Endothelial cell of umbilical vein (primary cell): ENCODE measurements at regions not wholly inside any gene's neighbourhood (a gene's known extent, or its start where the extent isn't known, plus 50 kb on each side); places are given as distances from the start of the nearest gene placed in this dataset.

Source experiments
- EZH2 ChIP-seq: IDR thresholded peaks from 2 replicates; pipeline ENCODE4 v1.6.1; 2012; ENCODE audit warnings: borderline replicate concordance, low read depth, mild to moderate bottlenecking, moderate library complexity, low read length, inconsistent platforms; ENCODE audit not compliant: severe bottlenecking
- GATA2 ChIP-seq: IDR thresholded peaks from 2 replicates; pipeline ENCODE4 v1.7.0; 2011; ENCODE audit warnings: low read depth, mild to moderate bottlenecking, moderate library complexity, mixed read lengths, low read length; ENCODE audit not compliant: insufficient read length, insufficient read depth
- JUN ChIP-seq: IDR thresholded peaks from 2 replicates; pipeline ENCODE4 v1.6.1; 2011; ENCODE audit warnings: borderline replicate concordance, low read depth; ENCODE audit not compliant: insufficient read length, insufficient read depth
- MYC ChIP-seq: IDR thresholded peaks from one replicate; pipeline ENCODE4 v1.6.1; 2011; ENCODE audit warnings: mild to moderate bottlenecking, low read depth, low read length
- POLR2A ChIP-seq: IDR thresholded peaks from 2 replicates; pipeline ENCODE4 v1.6.1; 2012; ENCODE audit warnings: low read depth, mild to moderate bottlenecking, control low read depth, low read length
- POLR2AphosphoS5 ChIP-seq: IDR thresholded peaks from 2 replicates; pipeline ENCODE4 v1.6.1; 2012; ENCODE audit warnings: low read depth, mild to moderate bottlenecking, control low read depth, low read length, moderate library complexity; ENCODE audit not compliant: insufficient read depth
- TF ChIP-seq, protein P1 (sequence below), 2 donors: IDR thresholded peaks; 1 replicate in 1 of 2; 2 replicates in 1 of 2; pipeline ENCODE4 v1.5.1; 2011; ENCODE audit warnings: low read length in 2 of 2, mild to moderate bottlenecking in 2 of 2, moderate library complexity in 2 of 2, control low read depth in 1 of 2, inconsistent platforms in 1 of 2, low read depth in 1 of 2; ENCODE audit not compliant: insufficient read depth in 1 of 2; ENCODE audit errors: extremely low read depth in 1 of 2
- TF ChIP-seq, protein P2 (sequence below): IDR thresholded peaks from 2 replicates; pipeline ENCODE4 v1.6.1; 2011; ENCODE audit not compliant: insufficient read depth, insufficient read length

DNA sequence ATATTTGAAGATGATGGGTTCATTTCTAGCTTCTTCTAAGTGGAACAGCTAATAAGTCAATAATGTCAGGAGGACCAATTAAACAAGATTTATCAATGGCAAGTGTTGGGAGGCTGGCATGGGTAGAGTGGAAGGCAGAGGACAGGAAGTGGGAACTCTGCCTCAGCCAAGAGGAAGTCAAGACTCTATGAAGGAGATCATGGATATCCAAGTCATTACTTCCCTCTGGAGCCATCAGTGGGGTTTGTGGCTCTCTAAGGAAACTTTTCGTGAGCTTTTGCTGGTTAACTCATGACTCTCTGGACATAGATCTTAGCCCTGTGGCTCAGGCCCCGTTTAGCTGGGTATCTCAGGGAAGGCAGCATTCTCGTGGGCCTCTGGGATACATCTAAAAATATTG, 410.4 kb upstream of the ID2 start:
- TF ChIP-seq, protein P1, sequence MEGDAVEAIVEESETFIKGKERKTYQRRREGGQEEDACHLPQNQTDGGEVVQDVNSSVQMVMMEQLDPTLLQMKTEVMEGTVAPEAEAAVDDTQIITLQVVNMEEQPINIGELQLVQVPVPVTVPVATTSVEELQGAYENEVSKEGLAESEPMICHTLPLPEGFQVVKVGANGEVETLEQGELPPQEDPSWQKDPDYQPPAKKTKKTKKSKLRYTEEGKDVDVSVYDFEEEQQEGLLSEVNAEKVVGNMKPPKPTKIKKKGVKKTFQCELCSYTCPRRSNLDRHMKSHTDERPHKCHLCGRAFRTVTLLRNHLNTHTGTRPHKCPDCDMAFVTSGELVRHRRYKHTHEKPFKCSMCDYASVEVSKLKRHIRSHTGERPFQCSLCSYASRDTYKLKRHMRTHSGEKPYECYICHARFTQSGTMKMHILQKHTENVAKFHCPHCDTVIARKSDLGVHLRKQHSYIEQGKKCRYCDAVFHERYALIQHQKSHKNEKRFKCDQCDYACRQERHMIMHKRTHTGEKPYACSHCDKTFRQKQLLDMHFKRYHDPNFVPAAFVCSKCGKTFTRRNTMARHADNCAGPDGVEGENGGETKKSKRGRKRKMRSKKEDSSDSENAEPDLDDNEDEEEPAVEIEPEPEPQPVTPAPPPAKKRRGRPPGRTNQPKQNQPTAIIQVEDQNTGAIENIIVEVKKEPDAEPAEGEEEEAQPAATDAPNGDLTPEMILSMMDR (IDR thresholded peaks at IDR 0.05; ENCODE audit: extremely low read depth in 1 of 2, insufficient read depth in 1 of 2, low read depth in 1 of 2, low read length in 2 of 2), result no peak
- no peak for TF ChIP-seq EZH2
- TF ChIP-seq POLR2AphosphoS5, result no peak
- TF ChIP-seq MYC, result no peak
- no peak for TF ChIP-seq POLR2A
- TF ChIP-seq, protein P2, sequence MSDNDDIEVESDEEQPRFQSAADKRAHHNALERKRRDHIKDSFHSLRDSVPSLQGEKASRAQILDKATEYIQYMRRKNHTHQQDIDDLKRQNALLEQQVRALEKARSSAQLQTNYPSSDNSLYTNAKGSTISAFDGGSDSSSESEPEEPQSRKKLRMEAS, result no peak
- no peak for TF ChIP-seq GATA2
- TF ChIP-seq JUN, result no peak
